HG02759 (cell line): ENCODE measurements at regions not wholly inside any gene's neighbourhood (a gene's known extent, or its start where the extent isn't known, plus 50 kb on each side); places are given as distances from the start of the nearest gene placed in this dataset.

ENCODE experiments used
- ATAC-seq: cut with Tn5 transposase; IDR thresholded peaks from one replicate; pipeline ENCODE4 v1.9.1; 2021; ENCODE audit warnings: mild to moderate bottlenecking, moderate library complexity; ENCODE audit not compliant: unreplicated experiment

GRCh38 chr10:78715435-78715834 lies 353.3 kb upstream of the ZMIZ1 start:
- ATAC-seq = no peak

DNA sequence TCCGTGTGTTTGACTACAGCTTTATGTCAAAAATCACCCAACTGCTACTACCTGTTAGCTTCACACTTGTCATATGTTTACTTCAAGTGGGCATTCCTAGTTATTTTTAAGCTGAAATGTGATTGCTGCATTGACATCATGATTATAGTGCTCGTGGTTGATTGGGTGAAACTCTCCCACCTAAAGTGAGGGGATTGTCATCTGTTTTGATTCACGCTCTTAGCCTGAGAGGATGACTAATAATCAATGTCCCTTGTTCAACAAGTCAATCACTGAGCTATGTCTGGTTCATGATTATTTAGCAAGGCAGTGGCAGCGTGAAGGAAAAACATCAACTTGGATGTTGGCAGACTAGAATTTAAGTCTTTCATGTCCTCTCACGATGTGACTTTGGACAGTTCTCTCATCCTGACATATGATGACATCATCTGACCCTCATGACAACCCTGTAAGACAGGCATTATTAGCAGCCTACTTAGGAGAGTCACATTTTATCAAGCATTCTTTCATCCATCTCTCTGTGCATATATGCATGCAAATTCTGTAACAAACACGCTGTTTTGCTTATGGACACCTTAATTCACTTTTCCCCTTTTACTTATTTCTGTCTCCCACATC lies 352.6 kb upstream of the ZMIZ1 start:
- no peak for ATAC-seq

DNA sequence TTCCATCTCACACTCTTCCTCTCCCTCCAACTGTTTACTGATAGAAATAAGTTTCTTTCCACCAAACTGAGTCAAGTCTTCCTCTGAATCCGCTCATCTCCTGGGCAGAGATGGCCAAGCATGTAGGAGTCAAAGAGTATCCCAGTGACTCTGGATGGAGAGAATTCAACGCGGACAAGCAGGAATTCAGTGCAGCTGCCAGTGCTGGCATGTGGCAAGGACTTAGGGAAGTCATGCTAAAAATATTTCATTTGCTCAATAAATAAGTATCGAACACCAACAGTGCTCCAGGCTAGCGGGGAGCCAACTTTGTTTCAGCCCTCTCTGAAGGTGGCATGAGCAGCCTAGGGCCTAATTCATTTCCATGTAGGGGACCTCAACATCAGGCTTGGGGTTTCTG lies 351.6 kb upstream of the ZMIZ1 start:
- no peak for ATAC-seq

- ATAC-seq = no peak
Observed at GRCh38 chr10:78718032-78718572, 350.7 kb upstream of the ZMIZ1 start.

- no peak for ATAC-seq
Observed at GRCh38 chr10:78719276-78719675, 349.5 kb upstream of the ZMIZ1 start.

DNA sequence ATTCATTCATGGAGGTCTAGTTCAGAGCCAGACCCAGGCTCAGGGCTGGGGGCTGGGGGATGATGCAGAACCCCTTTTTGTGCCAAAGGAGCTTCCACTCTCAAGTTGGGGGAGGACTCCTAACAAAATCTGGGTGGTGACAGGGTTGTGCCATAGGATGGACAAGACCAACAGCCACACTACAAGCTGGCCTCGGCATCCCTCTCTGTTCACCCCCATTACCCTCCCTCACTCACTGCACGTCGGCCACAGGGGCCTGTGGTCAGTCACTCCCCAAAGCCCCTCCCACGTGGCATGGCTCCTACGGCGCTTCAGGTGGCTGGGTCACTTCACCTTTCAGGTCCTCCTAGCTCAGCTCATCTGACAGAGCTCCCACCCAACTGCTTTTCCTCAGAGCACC lies 348.7 kb upstream of the ZMIZ1 start:
- ATAC-seq = no peak

DNA sequence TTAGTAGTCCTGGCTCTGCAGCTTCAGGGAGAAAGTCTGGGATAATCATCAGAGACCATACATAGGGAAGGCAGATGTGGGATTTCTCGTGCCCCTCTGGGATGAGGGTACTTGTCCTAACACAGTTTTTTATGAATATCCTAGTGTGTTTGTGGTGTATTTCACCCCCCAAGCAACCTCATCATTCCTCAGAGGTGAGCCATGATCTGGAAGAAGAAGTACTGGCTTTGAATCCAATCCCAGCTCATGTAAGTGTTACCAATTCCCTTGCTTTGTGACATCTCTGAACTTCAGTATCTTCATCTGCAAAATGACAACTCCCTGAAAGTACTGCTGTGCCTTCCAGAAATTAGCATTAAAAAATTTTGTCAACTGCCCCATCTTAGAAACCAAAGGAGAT lies 347.5 kb upstream of the ZMIZ1 start:
- ATAC-seq = no peak

DNA sequence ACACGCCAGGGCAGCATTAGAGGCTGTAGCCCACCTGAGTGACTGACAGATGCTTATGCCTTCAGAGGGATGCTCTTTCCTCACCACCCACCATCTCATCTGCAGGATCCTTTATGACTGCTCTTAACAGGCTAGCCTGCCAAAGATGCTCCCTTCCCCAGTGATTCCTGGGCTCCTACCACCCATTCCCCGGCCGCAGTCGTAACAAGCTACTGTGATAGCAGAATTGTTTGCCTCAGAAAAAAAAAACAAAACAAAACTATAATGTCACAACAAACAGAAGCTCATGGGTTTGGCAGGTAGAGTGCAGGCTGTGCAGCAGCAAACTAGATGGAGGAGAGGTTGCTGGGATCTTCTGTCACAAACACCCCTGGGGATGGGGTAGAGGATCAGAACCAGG lies 343.9 kb upstream of the ZMIZ1 start:
- ATAC-seq = no peak

- ATAC-seq = no peak
Observed at GRCh38 chr10:78726171-78726570, 342.6 kb upstream of the ZMIZ1 start.

GRCh38 chr10:78727251-78727650 lies 341.5 kb upstream of the ZMIZ1 start:
- no peak for ATAC-seq

DNA sequence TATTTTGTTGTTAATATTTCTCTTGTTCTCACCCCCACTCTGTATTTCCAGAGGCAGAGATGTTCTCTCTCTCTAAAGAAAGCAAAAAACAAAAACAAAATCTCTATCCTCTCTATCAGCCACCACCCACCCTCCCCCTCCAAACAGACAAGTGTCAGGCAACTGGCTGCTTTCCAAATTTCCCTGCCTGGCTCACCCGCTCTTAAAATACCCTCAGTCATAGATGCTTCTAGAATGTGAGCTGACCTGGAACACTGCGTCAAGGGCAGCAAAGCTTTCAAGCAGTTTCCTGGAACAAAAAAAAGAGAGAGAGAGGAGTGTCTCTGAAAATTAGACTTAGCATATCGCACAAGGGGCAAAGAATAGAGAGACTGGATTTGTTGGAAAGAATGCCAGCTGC lies 341.0 kb upstream of the ZMIZ1 start:
- no peak for ATAC-seq

GRCh38 chr10:78728176-78728575 lies 340.6 kb upstream of the ZMIZ1 start:
- ATAC-seq = no peak

- ATAC-seq = no peak
Observed at GRCh38 chr10:78729366-78729765, 339.4 kb upstream of the ZMIZ1 start.

- no peak for ATAC-seq
Observed at GRCh38 chr10:78729800-78730199, 339.0 kb upstream of the ZMIZ1 start.

DNA sequence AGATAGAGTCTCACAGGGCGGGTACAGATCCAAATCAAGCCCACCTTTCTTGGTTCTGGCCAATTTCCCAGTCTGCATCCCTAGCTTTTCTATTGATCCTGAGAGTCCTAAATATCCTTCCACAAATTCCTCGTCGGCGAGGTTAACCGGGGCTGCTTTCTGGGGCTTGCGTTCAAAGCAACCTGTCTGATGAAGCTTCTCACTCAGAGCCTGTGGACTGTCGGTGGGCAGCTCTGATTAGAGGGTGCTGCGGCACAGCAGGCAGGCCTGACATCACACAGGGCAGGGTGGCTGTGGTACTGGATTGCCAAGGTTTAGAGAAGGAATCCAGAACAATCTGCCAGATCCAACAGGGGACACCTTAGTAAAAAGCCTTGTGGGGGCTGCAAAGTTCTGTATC lies 338.0 kb upstream of the ZMIZ1 start:
- ATAC-seq = no peak

GRCh38 chr10:78731675-78732074 lies 337.1 kb upstream of the ZMIZ1 start:
- no peak for ATAC-seq

- ATAC-seq = no peak
Observed at GRCh38 chr10:78732381-78732780, 336.4 kb upstream of the ZMIZ1 start.

GRCh38 chr10:78736926-78737630 lies 331.7 kb upstream of the ZMIZ1 start:
- no peak for ATAC-seq

GRCh38 chr10:78737883-78738856 lies 330.6 kb upstream of the ZMIZ1 start:
- ATAC-seq = no peak

DNA sequence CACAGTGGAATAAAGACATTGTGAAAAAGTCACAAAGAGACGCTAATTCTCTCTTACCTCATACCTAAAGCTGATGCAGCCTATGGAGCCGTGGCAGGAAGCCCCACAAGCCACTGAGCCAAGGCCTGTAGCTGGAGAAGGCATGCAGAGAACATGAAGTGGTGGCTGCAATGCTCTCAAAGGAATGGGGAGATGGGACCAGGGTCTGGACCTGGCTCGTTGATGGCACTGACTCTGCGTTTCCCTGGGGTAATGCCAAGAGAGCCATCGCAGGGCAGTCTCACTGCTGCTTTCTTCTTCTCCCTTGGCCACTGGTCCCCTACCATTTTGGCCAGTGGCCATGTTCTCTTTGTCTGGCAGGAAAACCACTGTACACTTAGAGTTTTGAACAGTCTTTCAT lies 329.9 kb upstream of the ZMIZ1 start:
- ATAC-seq = no peak

- ATAC-seq = no peak
Observed at GRCh38 chr10:78739444-78740053, 329.2 kb upstream of the ZMIZ1 start.
